ENCODE measurements at regions not wholly inside any gene's neighbourhood (a gene's known extent, or its start where the extent isn't known, plus 50 kb on each side); places are given as distances from the start of the nearest gene placed in this dataset.

DNA sequence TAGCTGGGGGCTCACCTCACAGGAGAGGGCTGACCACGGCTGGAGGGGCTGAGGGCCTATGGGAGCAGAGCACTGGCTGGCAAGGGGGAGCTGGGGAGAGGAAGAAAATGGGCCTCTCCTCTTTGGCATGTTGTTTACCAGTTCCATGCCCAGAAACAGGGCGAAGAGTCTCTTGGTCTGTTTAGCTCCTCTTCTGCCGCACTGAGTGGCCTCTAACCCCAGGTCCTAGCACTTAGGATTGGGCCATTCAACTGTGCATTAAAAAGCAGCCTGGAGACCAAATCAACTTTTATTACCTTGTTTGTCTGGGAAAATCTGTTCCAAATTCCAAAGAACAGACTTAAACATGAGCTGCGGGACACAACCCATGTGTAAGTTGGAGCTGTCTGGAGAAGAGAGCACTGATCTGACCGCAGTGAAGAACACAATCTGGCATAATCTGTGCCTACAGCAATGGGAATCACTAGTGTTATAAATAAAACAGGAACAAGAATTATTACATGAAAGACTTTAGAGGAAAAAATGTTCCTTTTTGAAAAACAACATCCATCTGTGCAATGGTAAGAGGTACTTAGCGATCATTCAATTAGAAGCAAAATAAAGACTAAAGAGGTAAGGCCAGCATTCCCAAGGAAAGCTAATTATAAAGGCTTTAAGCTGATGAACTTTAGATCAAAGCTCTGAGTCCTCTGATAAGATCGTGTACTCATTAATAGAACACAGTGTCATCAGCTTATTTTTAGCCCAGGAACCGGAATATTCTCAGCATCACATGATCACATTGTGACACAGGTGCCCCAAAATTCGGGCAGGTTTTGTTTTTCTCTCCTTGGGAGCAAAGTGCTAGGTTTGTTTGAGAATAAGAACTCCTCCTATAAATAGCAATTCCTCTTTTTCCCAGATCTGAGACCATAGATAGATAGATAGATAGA is 243.2 kb downstream of the COL4A1 start:
- Histone ChIP-seq H3K9ac (ENCODE audit: low read depth in 1 of 2, low read length in 2 of 2) (peak overlapping the region in 1 of 2 donors; percentile 4), H3K27ac (ENCODE audit: low read depth in 1 of 2, low read length in 2 of 2) (peak overlapping the region; percentile 83 to 86), H3K36me3 (ENCODE audit: control insufficient read depth in 4 of 4, insufficient read depth in 3 of 4, low read depth in 1 of 4, low read length in 3 of 4) (no peaks in the 10 kb centered on the region), H3K4me1 (ENCODE audit: control insufficient read depth in 4 of 4, insufficient read depth in 4 of 4, low read length in 3 of 4) (peaks cover 12 to 29% (median 20%) of the 10 kb centered on the region in 4 donors), H3K27me3 (ENCODE audit: control insufficient read depth in 4 of 4, insufficient read depth in 4 of 4, low read length in 3 of 4) (no peaks in the 10 kb centered on the region), H3K4me3 (ENCODE audit: low read depth in 1 of 3, low read length in 3 of 3) (no peak overlapping the region), H3K9me3 (ENCODE audit: control insufficient read depth in 4 of 4, low read length in 3 of 4) (no peaks in the 10 kb centered on the region)
- TF ChIP-seq, protein P1, sequence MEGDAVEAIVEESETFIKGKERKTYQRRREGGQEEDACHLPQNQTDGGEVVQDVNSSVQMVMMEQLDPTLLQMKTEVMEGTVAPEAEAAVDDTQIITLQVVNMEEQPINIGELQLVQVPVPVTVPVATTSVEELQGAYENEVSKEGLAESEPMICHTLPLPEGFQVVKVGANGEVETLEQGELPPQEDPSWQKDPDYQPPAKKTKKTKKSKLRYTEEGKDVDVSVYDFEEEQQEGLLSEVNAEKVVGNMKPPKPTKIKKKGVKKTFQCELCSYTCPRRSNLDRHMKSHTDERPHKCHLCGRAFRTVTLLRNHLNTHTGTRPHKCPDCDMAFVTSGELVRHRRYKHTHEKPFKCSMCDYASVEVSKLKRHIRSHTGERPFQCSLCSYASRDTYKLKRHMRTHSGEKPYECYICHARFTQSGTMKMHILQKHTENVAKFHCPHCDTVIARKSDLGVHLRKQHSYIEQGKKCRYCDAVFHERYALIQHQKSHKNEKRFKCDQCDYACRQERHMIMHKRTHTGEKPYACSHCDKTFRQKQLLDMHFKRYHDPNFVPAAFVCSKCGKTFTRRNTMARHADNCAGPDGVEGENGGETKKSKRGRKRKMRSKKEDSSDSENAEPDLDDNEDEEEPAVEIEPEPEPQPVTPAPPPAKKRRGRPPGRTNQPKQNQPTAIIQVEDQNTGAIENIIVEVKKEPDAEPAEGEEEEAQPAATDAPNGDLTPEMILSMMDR (IDR thresholded peaks at IDR 0.05; ENCODE audit: low read depth, low read length, missing input control) = no peak
- TF ChIP-seq NR2F2 (IDR thresholded peaks at IDR 0.05) (no peak), HNF4A (conservative IDR thresholded peaks at IDR 0.05) (peak; percentile 85 to 89), YY1 (IDR thresholded peaks at IDR 0.05) (peak; percentile 29), HNF4G (IDR thresholded peaks at IDR 0.05) (peak; percentile 81), RXRA (IDR thresholded peaks at IDR 0.05) (peak; percentile 68 to 82), FOXA2 (IDR thresholded peaks at IDR 0.05) (peak; percentile 43), EGR1 (IDR thresholded peaks at IDR 0.05; ENCODE audit: low read depth in 2 of 2) (peak in 1 of 2 donors; percentile 27), TAF1 (conservative IDR thresholded peaks at IDR 0.05) (no peak), GABPA (IDR thresholded peaks at IDR 0.05 in 1 of 2, conservative IDR thresholded peaks at IDR 0.05 in 1 of 2) (peak in 1 of 2 donors; percentile 70), JUND (IDR thresholded peaks at IDR 0.05) (peak; percentile 76 to 87), RAD21 (IDR thresholded peaks at IDR 0.05) (peak; percentile 41 to 48), SP1 (IDR thresholded peaks at IDR 0.05) (peak; percentile 91), FOXA1 (IDR thresholded peaks at IDR 0.05) (no peak)
- TF ChIP-seq, protein P2, sequence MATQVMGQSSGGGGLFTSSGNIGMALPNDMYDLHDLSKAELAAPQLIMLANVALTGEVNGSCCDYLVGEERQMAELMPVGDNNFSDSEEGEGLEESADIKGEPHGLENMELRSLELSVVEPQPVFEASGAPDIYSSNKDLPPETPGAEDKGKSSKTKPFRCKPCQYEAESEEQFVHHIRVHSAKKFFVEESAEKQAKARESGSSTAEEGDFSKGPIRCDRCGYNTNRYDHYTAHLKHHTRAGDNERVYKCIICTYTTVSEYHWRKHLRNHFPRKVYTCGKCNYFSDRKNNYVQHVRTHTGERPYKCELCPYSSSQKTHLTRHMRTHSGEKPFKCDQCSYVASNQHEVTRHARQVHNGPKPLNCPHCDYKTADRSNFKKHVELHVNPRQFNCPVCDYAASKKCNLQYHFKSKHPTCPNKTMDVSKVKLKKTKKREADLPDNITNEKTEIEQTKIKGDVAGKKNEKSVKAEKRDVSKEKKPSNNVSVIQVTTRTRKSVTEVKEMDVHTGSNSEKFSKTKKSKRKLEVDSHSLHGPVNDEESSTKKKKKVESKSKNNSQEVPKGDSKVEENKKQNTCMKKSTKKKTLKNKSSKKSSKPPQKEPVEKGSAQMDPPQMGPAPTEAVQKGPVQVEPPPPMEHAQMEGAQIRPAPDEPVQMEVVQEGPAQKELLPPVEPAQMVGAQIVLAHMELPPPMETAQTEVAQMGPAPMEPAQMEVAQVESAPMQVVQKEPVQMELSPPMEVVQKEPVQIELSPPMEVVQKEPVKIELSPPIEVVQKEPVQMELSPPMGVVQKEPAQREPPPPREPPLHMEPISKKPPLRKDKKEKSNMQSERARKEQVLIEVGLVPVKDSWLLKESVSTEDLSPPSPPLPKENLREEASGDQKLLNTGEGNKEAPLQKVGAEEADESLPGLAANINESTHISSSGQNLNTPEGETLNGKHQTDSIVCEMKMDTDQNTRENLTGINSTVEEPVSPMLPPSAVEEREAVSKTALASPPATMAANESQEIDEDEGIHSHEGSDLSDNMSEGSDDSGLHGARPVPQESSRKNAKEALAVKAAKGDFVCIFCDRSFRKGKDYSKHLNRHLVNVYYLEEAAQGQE (IDR thresholded peaks at IDR 0.05) = no peak
- TF ChIP-seq, protein P3, sequence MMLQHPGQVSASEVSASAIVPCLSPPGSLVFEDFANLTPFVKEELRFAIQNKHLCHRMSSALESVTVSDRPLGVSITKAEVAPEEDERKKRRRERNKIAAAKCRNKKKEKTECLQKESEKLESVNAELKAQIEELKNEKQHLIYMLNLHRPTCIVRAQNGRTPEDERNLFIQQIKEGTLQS (IDR thresholded peaks at IDR 0.05) = peak; percentile 43
- TF ChIP-seq, protein P4, sequence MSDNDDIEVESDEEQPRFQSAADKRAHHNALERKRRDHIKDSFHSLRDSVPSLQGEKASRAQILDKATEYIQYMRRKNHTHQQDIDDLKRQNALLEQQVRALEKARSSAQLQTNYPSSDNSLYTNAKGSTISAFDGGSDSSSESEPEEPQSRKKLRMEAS (IDR thresholded peaks at IDR 0.05) = peak; percentile 27
- TF ChIP-seq, protein P5, sequence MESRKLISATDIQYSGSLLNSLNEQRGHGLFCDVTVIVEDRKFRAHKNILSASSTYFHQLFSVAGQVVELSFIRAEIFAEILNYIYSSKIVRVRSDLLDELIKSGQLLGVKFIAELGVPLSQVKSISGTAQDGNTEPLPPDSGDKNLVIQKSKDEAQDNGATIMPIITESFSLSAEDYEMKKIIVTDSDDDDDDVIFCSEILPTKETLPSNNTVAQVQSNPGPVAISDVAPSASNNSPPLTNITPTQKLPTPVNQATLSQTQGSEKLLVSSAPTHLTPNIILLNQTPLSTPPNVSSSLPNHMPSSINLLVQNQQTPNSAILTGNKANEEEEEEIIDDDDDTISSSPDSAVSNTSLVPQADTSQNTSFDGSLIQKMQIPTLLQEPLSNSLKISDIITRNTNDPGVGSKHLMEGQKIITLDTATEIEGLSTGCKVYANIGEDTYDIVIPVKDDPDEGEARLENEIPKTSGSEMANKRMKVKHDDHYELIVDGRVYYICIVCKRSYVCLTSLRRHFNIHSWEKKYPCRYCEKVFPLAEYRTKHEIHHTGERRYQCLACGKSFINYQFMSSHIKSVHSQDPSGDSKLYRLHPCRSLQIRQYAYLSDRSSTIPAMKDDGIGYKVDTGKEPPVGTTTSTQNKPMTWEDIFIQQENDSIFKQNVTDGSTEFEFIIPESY (IDR thresholded peaks at IDR 0.05) = peak; percentile 21
- 54% methylated on average over 9 of the region's 9 CpGs for WGBS
- DNase-seq (ENCODE audit: low spot score) = no peak
